Astrocyte (in vitro differentiated cells and primary cell): ENCODE measurements at regions not wholly inside any gene's neighbourhood (a gene's known extent, or its start where the extent isn't known, plus 50 kb on each side); places are given as distances from the start of the nearest gene placed in this dataset.

Experiments used
- DNase-seq: peaks from one replicate; pipeline ENCODE4 v3.0.0-alpha.2; 2010; ENCODE audit warnings: low read depth
- FAIRE-seq: peaks from 2 replicates; lab custom pipeline; 2011; peaks lifted over from hg19 to GRCh38; lab: Jason Lieb, UNC
- H2AFZ ChIP-seq: 2 replicates; pipeline ENCODE4 v1.6.0; 2012; ENCODE audit warnings: low read depth, low read length, inconsistent platforms
- H3K27ac ChIP-seq: 2 replicates; pipeline ENCODE4 v1.5.1; 2011; ENCODE audit warnings: low read depth, low read length, inconsistent platforms
- H3K27me3 ChIP-seq: 2 replicates; pipeline ENCODE4 v1.6.0; 2011; ENCODE audit warnings: low read length, inconsistent platforms; ENCODE audit not compliant: insufficient read depth
- H3K36me3 ChIP-seq: 2 replicates; pipeline ENCODE4 v1.5.1; 2011; ENCODE audit warnings: low read length, inconsistent platforms; ENCODE audit not compliant: insufficient read depth
- H3K4me1 ChIP-seq: 2 replicates; pipeline ENCODE4 v1.5.1; 2011; ENCODE audit warnings: low read length, inconsistent platforms; ENCODE audit not compliant: insufficient read depth
- H3K4me2 ChIP-seq: 2 replicates; pipeline ENCODE4 v1.6.0; 2012; ENCODE audit warnings: low read length, inconsistent platforms
- H3K4me3 ChIP-seq: 2 replicates; pipeline ENCODE4 v1.5.1; 2011; ENCODE audit warnings: low read depth, mild to moderate bottlenecking, low read length, inconsistent platforms; ENCODE audit not compliant: insufficient read depth
- H3K79me2 ChIP-seq: 2 replicates; pipeline ENCODE4 v1.6.0; 2012; ENCODE audit warnings: mild to moderate bottlenecking, low read length, inconsistent platforms; ENCODE audit not compliant: insufficient read depth
- H3K9ac ChIP-seq: 2 replicates; pipeline ENCODE4 v1.6.0; 2012; ENCODE audit warnings: mild to moderate bottlenecking, low read length, inconsistent platforms
- H3K9me3 ChIP-seq: 2 replicates; pipeline ENCODE4 v1.5.1; 2012; ENCODE audit warnings: low read depth, mild to moderate bottlenecking, low read length, inconsistent platforms; ENCODE audit not compliant: insufficient read depth
- H4K20me1 ChIP-seq: 2 replicates; pipeline ENCODE4 v1.6.0; 2012; ENCODE audit warnings: low read length, inconsistent platforms; ENCODE audit not compliant: insufficient read depth
- H3K27ac Mint-ChIP-seq: one replicate; pipeline ENCODE4 v1.8.0; 2021; ENCODE audit warnings: mild to moderate bottlenecking, mixed read lengths; ENCODE audit not compliant: unreplicated experiment
- H3K27me3 Mint-ChIP-seq: one replicate; pipeline ENCODE4 v1.8.0; 2021; ENCODE audit warnings: low read depth, mixed read lengths; ENCODE audit not compliant: unreplicated experiment
- H3K36me3 Mint-ChIP-seq: one replicate; pipeline ENCODE4 v1.8.0; 2021; ENCODE audit warnings: low read depth, mixed read lengths; ENCODE audit not compliant: unreplicated experiment
- H3K4me1 Mint-ChIP-seq: one replicate; pipeline ENCODE4 v1.8.0; 2021; ENCODE audit warnings: low read depth, mixed read lengths; ENCODE audit not compliant: unreplicated experiment
- H3K4me3 Mint-ChIP-seq: one replicate; pipeline ENCODE4 v1.8.0; 2021; ENCODE audit warnings: mild to moderate bottlenecking, moderate library complexity, mixed read lengths; ENCODE audit not compliant: unreplicated experiment
- H3K9me3 Mint-ChIP-seq: one replicate; pipeline ENCODE4 v1.8.0; 2021; ENCODE audit warnings: mild to moderate bottlenecking, mixed read lengths; ENCODE audit not compliant: unreplicated experiment
- EZH2 ChIP-seq: IDR thresholded peaks from 2 replicates; pipeline ENCODE4 v1.6.1; 2012; ENCODE audit warnings: mild to moderate bottlenecking, low read length, inconsistent platforms; ENCODE audit not compliant: insufficient read depth
- TF ChIP-seq, protein P1 (sequence below): IDR thresholded peaks from 2 replicates; pipeline ENCODE4 v1.5.1; 2011; ENCODE audit warnings: low read depth, mild to moderate bottlenecking, inconsistent platforms, low read length, moderate library complexity; ENCODE audit not compliant: insufficient read depth

DNA sequence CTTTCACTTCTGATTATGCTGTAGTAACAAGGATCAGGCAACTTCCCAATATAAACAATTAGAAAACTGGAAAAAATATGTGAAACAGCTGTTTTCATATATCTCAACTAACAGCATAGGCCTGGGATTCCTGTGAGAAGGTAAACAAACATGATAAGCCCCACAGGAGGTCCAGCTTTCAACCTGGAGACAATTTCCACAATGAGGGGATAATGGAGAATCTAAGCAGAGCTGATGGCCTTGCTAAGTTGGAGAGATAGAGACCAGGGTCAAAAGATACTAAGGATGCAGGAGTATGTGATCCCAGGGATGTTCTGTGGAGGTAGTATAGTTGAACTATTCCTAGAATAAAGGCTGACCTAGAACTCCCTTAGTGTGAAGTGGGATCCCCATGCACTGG lies 452.3 kb upstream of the ACTRT1 start:
- no peak for DNase-seq
- H3K4me3 ChIP-seq = no peak overlapping the region
- H3K9me3 Mint-ChIP-seq = no peaks in the 10 kb centered on the region

DNA sequence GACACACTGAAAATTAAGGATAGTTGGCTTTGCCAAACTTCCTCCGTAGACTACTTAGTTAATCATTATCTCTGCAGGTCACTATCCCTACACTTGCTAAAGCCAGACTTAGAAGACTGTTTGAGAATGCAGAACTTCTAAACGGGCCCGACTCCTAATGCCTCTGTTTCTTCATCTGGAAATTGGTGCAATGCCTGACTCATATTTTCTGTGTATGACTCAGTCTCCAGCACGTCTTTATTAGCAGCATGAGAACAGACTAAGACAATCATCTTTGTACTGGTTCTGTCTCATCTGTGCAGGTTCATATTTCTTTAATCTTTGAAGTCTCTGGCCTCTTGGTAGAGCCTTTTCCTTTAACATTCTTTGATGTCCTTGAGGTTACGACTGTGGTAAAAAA lies 411.9 kb upstream of the ACTRT1 start:
- DNase-seq (peak; percentile 26), FAIRE-seq (no peak)
- H3K9me3 Mint-ChIP-seq = no peaks in the 10 kb centered on the region
- H3K9me3 ChIP-seq = no peaks in the 10 kb centered on the region
- no peaks in the 10 kb centered on the region for H3K36me3 Mint-ChIP-seq
- H3K27ac Mint-ChIP-seq = peak overlapping the region; percentile 72
- no peaks in the 10 kb centered on the region for H3K4me1 ChIP-seq
- H3K4me2 ChIP-seq = no peak overlapping the region
- H3K9ac ChIP-seq = no peak overlapping the region
- peaks cover 18% of the 10 kb centered on the region for H3K4me1 Mint-ChIP-seq
- TF ChIP-seq, protein P1, sequence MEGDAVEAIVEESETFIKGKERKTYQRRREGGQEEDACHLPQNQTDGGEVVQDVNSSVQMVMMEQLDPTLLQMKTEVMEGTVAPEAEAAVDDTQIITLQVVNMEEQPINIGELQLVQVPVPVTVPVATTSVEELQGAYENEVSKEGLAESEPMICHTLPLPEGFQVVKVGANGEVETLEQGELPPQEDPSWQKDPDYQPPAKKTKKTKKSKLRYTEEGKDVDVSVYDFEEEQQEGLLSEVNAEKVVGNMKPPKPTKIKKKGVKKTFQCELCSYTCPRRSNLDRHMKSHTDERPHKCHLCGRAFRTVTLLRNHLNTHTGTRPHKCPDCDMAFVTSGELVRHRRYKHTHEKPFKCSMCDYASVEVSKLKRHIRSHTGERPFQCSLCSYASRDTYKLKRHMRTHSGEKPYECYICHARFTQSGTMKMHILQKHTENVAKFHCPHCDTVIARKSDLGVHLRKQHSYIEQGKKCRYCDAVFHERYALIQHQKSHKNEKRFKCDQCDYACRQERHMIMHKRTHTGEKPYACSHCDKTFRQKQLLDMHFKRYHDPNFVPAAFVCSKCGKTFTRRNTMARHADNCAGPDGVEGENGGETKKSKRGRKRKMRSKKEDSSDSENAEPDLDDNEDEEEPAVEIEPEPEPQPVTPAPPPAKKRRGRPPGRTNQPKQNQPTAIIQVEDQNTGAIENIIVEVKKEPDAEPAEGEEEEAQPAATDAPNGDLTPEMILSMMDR = no peak
- no peak for TF ChIP-seq EZH2
- no peak overlapping the region for H3K27ac ChIP-seq
- no peaks in the 10 kb centered on the region for H3K27me3 ChIP-seq
- H3K27me3 Mint-ChIP-seq = no peaks in the 10 kb centered on the region
- H3K4me3 Mint-ChIP-seq = no peak overlapping the region
- H2AFZ ChIP-seq = no peak overlapping the region
- H3K36me3 ChIP-seq = no peaks in the 10 kb centered on the region
- no peaks in the 10 kb centered on the region for H4K20me1 ChIP-seq
- no peak overlapping the region for H3K4me3 ChIP-seq
- no peaks in the 10 kb centered on the region for H3K79me2 ChIP-seq

More for the DNA sequence above, 452.3 kb upstream of the ACTRT1 start:
- H3K4me1 Mint-ChIP-seq = no peaks in the 10 kb centered on the region
- no peaks in the 10 kb centered on the region for H3K36me3 Mint-ChIP-seq
- H3K27me3 ChIP-seq = no peaks in the 10 kb centered on the region
- no peak overlapping the region for H3K4me3 Mint-ChIP-seq
- H3K4me1 ChIP-seq = no peaks in the 10 kb centered on the region
- H3K36me3 ChIP-seq = no peaks in the 10 kb centered on the region
- TF ChIP-seq, protein P1 = no peak
- H3K79me2 ChIP-seq = no peaks in the 10 kb centered on the region
- no peak overlapping the region for H3K27ac Mint-ChIP-seq
- H3K9ac ChIP-seq = no peak overlapping the region
- H3K27me3 Mint-ChIP-seq = no peaks in the 10 kb centered on the region
- no peak for FAIRE-seq
- no peak overlapping the region for H3K4me2 ChIP-seq
- H3K9me3 ChIP-seq = no peaks in the 10 kb centered on the region
- H3K27ac ChIP-seq = no peak overlapping the region
- no peak overlapping the region for H2AFZ ChIP-seq
- H4K20me1 ChIP-seq = no peaks in the 10 kb centered on the region

DNA sequence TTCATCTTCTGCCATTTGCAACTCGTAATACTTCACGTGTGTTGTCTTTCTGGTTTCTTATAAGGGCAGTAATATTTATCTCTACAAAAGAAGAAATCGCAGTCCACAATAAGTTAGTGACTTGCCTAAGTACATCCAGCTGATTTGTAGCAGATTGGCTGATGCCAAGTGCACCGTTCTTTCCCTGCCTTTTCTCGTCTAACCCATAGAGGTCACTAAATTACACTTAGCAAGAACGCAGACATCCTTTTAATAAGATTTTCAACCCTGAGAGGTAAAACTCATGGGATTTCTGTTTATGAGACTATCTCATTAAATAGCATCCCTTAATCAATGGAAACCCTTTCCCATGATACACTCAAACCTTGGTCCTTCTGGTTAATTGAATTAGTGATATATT lies 408.6 kb upstream of the ACTRT1 start:
- peak; percentile 81 for FAIRE-seq
- no peak overlapping the region for H3K27ac Mint-ChIP-seq

More for the DNA sequence above, 408.6 kb upstream of the ACTRT1 start:
- no peak for DNase-seq
- no peak overlapping the region for H3K4me3 Mint-ChIP-seq
- H3K9me3 ChIP-seq = no peaks in the 10 kb centered on the region
- no peaks in the 10 kb centered on the region for H3K9me3 Mint-ChIP-seq
- TF ChIP-seq EZH2 = no peak
- TF ChIP-seq, protein P1 = no peak
- H3K4me3 ChIP-seq = no peak overlapping the region
- no peaks in the 10 kb centered on the region for H4K20me1 ChIP-seq
- H3K27me3 ChIP-seq = no peaks in the 10 kb centered on the region
- peaks cover 30% of the 10 kb centered on the region for H3K4me1 Mint-ChIP-seq
- no peaks in the 10 kb centered on the region for H3K4me1 ChIP-seq
- H3K27ac ChIP-seq = no peak overlapping the region
- no peak overlapping the region for H2AFZ ChIP-seq
- no peak overlapping the region for H3K9ac ChIP-seq
- H3K4me2 ChIP-seq = no peak overlapping the region
- H3K36me3 Mint-ChIP-seq = no peaks in the 10 kb centered on the region
- no peaks in the 10 kb centered on the region for H3K36me3 ChIP-seq
- no peaks in the 10 kb centered on the region for H3K27me3 Mint-ChIP-seq
- H3K79me2 ChIP-seq = no peaks in the 10 kb centered on the region
